Mesenchymal stem cell (in vitro differentiated cells and primary cell): ENCODE measurements at regions not wholly inside any gene's neighbourhood (a gene's known extent, or its start where the extent isn't known, plus 50 kb on each side); places are given as distances from the start of the nearest gene placed in this dataset.

Experiments
- DNase-seq: peaks from one replicate; pipeline ENCODE4 v3.0.0-alpha.2; 2013
- H2AFZ ChIP-seq: one replicate; pipeline ENCODE4 v1.6.1; 2013; ENCODE audit warnings: low read depth, mild to moderate bottlenecking, control low read depth, inconsistent platforms, low read length, moderate library complexity
- H2AK5ac ChIP-seq: 2 replicates; pipeline ENCODE4 v1.6.1; 2013; ENCODE audit warnings: low read length, moderate library complexity, mild to moderate bottlenecking, inconsistent platforms; ENCODE audit not compliant: severe bottlenecking
- H2BK120ac ChIP-seq: one replicate; pipeline ENCODE4 v1.6.1; 2013; ENCODE audit warnings: low read depth, mild to moderate bottlenecking, inconsistent platforms, low read length, moderate library complexity
- H2BK12ac ChIP-seq, 2 experiments: one replicate each; pipeline ENCODE4 v1.6.1; 2013; ENCODE audit warnings: inconsistent platforms in 2 of 2, low read length in 2 of 2, mild to moderate bottlenecking in 2 of 2, moderate library complexity in 2 of 2, control low read depth in 1 of 2
- H2BK15ac ChIP-seq: one replicate; pipeline ENCODE4 v1.6.1; 2013; ENCODE audit warnings: mild to moderate bottlenecking, low read depth, inconsistent platforms; ENCODE audit not compliant: poor library complexity, severe bottlenecking
- H2BK5ac ChIP-seq: 2 replicates; pipeline ENCODE4 v1.6.1; 2013; ENCODE audit warnings: low read depth, mild to moderate bottlenecking, low read length, control low read depth, inconsistent platforms; ENCODE audit not compliant: poor library complexity, severe bottlenecking
- H3K14ac ChIP-seq, 2 experiments: one replicate each; pipeline ENCODE4 v1.6.1; 2013; ENCODE audit warnings: inconsistent platforms in 2 of 2, low read length in 2 of 2, control low read depth in 1 of 2, mild to moderate bottlenecking in 1 of 2, moderate library complexity in 1 of 2
- H3K18ac ChIP-seq, 2 experiments: one replicate each; pipeline ENCODE4 v1.6.1; 2013; ENCODE audit warnings: inconsistent platforms in 2 of 2, low read length in 2 of 2, control low read depth in 1 of 2, low read depth in 1 of 2, mild to moderate bottlenecking in 1 of 2
- H3K23ac ChIP-seq, 2 experiments: one replicate each; pipeline ENCODE4 v1.6.1; 2013; ENCODE audit warnings: inconsistent platforms in 2 of 2, low read length in 2 of 2, mild to moderate bottlenecking in 2 of 2, moderate library complexity in 2 of 2, control low read depth in 1 of 2
- H3K27ac ChIP-seq: 2 replicates; pipeline ENCODE4 v1.5.1; 2013; ENCODE audit warnings: mild to moderate bottlenecking, moderate library complexity, low read length, control low read depth, inconsistent platforms; ENCODE audit not compliant: poor library complexity, severe bottlenecking
- H3K27me3 ChIP-seq, 2 experiments: 2 replicates each; pipeline versions ENCODE4 v1.6.1 to v1.7.0; 2013; ENCODE audit warnings: low read length in 2 of 2, mild to moderate bottlenecking in 2 of 2, moderate library complexity in 2 of 2, control low read depth in 1 of 2, inconsistent platforms in 1 of 2; ENCODE audit not compliant: control insufficient read depth in 1 of 2, insufficient read depth in 1 of 2
- H3K36me3 ChIP-seq, 2 experiments: 2 replicates each; pipeline versions ENCODE4 v1.6.1 to v1.7.0; 2013; ENCODE audit warnings: low read length in 2 of 2, control low read depth in 1 of 2, inconsistent platforms in 1 of 2, low read depth in 1 of 2, mild to moderate bottlenecking in 1 of 2; ENCODE audit not compliant: insufficient read depth in 2 of 2, control insufficient read depth in 1 of 2
- H3K4ac ChIP-seq, 2 experiments: one replicate each; pipeline ENCODE4 v1.6.1; 2013; ENCODE audit warnings: inconsistent platforms in 2 of 2, low read length in 2 of 2, mild to moderate bottlenecking in 2 of 2, moderate library complexity in 2 of 2, control low read depth in 1 of 2, low read depth in 1 of 2
- H3K4me1 ChIP-seq: 2 replicates; pipeline ENCODE4 v1.6.1; 2013; ENCODE audit warnings: low read depth, low read length, control low read depth; ENCODE audit not compliant: control insufficient read depth, insufficient read depth
- H3K4me2 ChIP-seq: 2 replicates; pipeline ENCODE4 v1.6.1; 2013; ENCODE audit warnings: low read length, mild to moderate bottlenecking, inconsistent platforms; ENCODE audit not compliant: poor library complexity, severe bottlenecking
- H3K4me3 ChIP-seq, 2 experiments: 2 replicates each; pipeline versions ENCODE4 v1.5.1 to v1.7.0; 2013; ENCODE audit warnings: low read length in 2 of 2, mild to moderate bottlenecking in 2 of 2, control low read depth in 1 of 2, low read depth in 1 of 2; ENCODE audit not compliant: insufficient read depth in 1 of 2
- H3K79me1 ChIP-seq: replicated peaks from 2 replicates; pipeline ENCODE4 v1.6.1; 2013; ENCODE audit warnings: mild to moderate bottlenecking, control low read depth, low read length, inconsistent platforms; ENCODE audit not compliant: poor library complexity, severe bottlenecking
- H3K9ac ChIP-seq: 2 replicates; pipeline ENCODE4 v1.7.0; 2013; ENCODE audit warnings: mild to moderate bottlenecking, low read length, moderate library complexity
- H3K9me3 ChIP-seq: 2 replicates; pipeline ENCODE4 v1.7.0; 2013; ENCODE audit warnings: mild to moderate bottlenecking, low read length; ENCODE audit not compliant: control insufficient read depth
- H4K8ac ChIP-seq: one replicate; pipeline ENCODE4 v1.6.1; 2013; ENCODE audit warnings: inconsistent platforms, mild to moderate bottlenecking, low read length, moderate library complexity
- H4K91ac ChIP-seq: one replicate; pipeline ENCODE4 v1.6.1; 2013; ENCODE audit warnings: mild to moderate bottlenecking, low read length, inconsistent platforms
- WGBS: methylation state at CpG from one replicate; pipeline ENCODE4 v1.1.7; 2013; ENCODE audit warnings: mixed read lengths; 5-methylcytosine and 5-hydroxymethylcytosine counted together

DNA sequence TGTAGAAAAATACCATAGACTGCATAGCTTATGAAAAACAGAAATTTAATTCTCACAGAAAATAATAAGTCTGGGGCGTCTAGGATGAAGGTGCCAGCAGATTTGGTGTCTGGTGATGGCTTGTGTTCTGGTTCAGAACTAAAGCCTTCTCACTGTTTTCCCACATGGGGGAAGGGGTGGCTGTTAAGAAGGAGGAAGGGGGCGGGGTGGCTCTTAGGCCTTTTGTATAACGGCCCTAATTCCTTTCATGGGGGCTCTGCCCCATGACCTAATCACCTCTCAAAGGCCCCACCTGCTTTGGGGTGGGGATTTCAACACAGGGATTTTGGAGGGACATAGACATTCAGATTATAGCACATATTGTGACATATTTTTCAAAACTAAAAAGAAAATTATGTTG is 173.2 kb upstream of the TECRL start:
- H3K4me3 ChIP-seq, result no peak overlapping the region
- H2AK5ac ChIP-seq, result no peak overlapping the region
- H3K79me1 ChIP-seq, result no peaks in the 10 kb centered on the region
- no peak overlapping the region for H4K91ac ChIP-seq
- no peak overlapping the region for H3K9ac ChIP-seq
- no peak overlapping the region for H2BK15ac ChIP-seq
- H3K18ac ChIP-seq, result no peak overlapping the region
- H4K8ac ChIP-seq, result no peak overlapping the region
- H3K27ac ChIP-seq, result no peak overlapping the region
- no peak overlapping the region for H2BK5ac ChIP-seq
- H3K9me3 ChIP-seq, result no peaks in the 10 kb centered on the region
- no peak overlapping the region for H3K14ac ChIP-seq
- H3K27me3 ChIP-seq, result no peaks in the 10 kb centered on the region
- H3K23ac ChIP-seq, result no peak overlapping the region
- no peaks in the 10 kb centered on the region for H3K4me1 ChIP-seq
- H3K4ac ChIP-seq, result no peak overlapping the region
- H2AFZ ChIP-seq, result no peak overlapping the region
- H3K4me2 ChIP-seq, result no peak overlapping the region
- no peak overlapping the region for H2BK120ac ChIP-seq
- DNase-seq, result no peak
- 60% methylated on average over 1 of the region's 3 CpGs for WGBS
- H3K36me3 ChIP-seq, result no peaks in the 10 kb centered on the region
- no peak overlapping the region for H2BK12ac ChIP-seq

DNA sequence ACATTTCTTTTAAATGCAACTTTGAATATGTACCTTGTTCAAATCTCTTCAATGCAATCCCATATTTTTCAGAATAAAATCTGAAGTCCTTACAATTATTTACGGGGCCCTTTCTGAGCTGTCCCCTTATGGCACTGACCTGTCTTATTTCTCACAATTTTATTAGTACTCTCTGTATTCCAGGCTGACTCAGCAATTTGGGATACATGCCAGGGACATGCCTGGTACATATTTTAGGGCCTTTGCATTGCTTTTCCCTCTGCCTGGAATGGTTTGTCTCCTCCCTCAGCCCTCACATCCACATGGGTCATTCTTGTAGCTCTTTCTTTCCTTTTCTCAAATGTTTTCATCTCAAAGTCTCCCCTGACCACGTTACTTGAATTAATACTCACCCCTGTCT is 172.2 kb upstream of the TECRL start:
- H2BK12ac ChIP-seq, result no peak overlapping the region
- no peaks in the 10 kb centered on the region for H3K36me3 ChIP-seq
- H3K27me3 ChIP-seq, result no peaks in the 10 kb centered on the region
- H3K14ac ChIP-seq, result no peak overlapping the region
- no peak overlapping the region for H2BK15ac ChIP-seq
- no peak overlapping the region for H3K4ac ChIP-seq
- no peak overlapping the region for H3K27ac ChIP-seq
- no peak overlapping the region for H4K91ac ChIP-seq
- H3K23ac ChIP-seq, result no peak overlapping the region
- no peaks in the 10 kb centered on the region for H3K9me3 ChIP-seq
- no peak overlapping the region for H2AFZ ChIP-seq
- no peak overlapping the region for H3K4me3 ChIP-seq
- no peak overlapping the region for H2BK5ac ChIP-seq
- 98% methylated on average over 2 of the region's 2 CpGs for WGBS
- H3K18ac ChIP-seq, result no peak overlapping the region
- H3K4me1 ChIP-seq, result no peaks in the 10 kb centered on the region
- no peak overlapping the region for H2BK120ac ChIP-seq
- no peak overlapping the region for H2AK5ac ChIP-seq
- no peak overlapping the region for H3K9ac ChIP-seq
- no peak overlapping the region for H3K4me2 ChIP-seq
- DNase-seq, result peak; percentile 6
- no peaks in the 10 kb centered on the region for H3K79me1 ChIP-seq
- no peak overlapping the region for H4K8ac ChIP-seq

DNA sequence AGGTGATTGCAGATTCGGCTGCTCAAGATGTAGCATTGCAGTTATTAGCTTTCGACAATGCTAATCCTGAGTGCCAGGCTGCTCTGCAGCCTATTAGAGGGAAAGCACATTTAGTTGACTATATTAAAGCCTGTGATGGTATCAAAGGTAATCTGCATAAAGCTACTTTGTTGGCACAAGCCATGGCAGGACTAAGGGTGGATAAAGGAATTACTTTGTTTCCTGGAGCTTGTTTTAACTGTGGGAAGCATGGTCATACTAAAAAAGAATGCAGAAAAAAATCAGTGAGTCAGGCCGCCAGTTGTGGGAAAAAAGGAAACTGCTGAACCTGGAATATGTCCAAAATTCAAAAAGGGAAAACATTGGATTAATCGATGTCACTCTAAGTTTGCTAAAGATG is 154.9 kb upstream of the TECRL start:
- 81% methylated on average over 4 of the region's 4 CpGs for WGBS
- Histone ChIP-seq H2AFZ (no peak overlapping the region), H3K36me3 (no peaks in the 10 kb centered on the region), H3K14ac (no peak overlapping the region), H3K4ac (no peak overlapping the region), H3K27ac (no peak overlapping the region), H3K4me3 (no peak overlapping the region), H4K91ac (no peak overlapping the region), H2BK5ac (no peak overlapping the region), H2BK15ac (no peak overlapping the region), H3K9me3 (no peaks in the 10 kb centered on the region), H2BK12ac (no peak overlapping the region), H4K8ac (no peak overlapping the region), H3K18ac (no peak overlapping the region), H2AK5ac (no peak overlapping the region), H3K9ac (no peak overlapping the region), H3K79me1 (no peaks in the 10 kb centered on the region), H3K23ac (no peak overlapping the region), H3K4me1 (no peaks in the 10 kb centered on the region), H2BK120ac (no peak overlapping the region), H3K27me3 (no peaks in the 10 kb centered on the region), H3K4me2 (no peak overlapping the region)
- no peak for DNase-seq

DNA sequence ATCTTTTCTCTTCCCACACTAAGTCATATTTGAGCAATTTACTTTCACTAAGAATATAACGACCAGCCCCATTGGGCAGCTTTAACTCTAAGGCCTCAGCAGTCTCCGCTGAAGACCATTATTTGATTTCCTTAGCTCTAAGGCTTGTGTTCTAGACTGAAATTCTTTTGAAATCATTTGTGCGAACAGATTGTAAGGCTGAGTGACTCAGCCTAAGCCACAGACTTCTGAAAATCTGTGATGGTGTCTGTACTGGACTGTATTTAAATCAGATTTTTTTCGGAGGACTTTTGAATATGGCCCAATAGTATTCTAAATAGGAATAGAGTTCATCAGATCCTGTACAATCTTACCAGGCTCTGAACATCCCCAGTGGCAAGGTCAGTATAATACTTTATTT is 150.3 kb upstream of the TECRL start:
- 85% methylated on average over 3 of the region's 4 CpGs for WGBS
- H3K18ac ChIP-seq, result no peak overlapping the region
- no peaks in the 10 kb centered on the region for H3K79me1 ChIP-seq
- H2AK5ac ChIP-seq, result no peak overlapping the region
- no peak overlapping the region for H3K23ac ChIP-seq
- H2BK15ac ChIP-seq, result no peak overlapping the region
- no peak overlapping the region for H3K4me2 ChIP-seq
- H3K4me1 ChIP-seq, result no peaks in the 10 kb centered on the region
- no peak overlapping the region for H2AFZ ChIP-seq
- no peak overlapping the region for H3K4ac ChIP-seq
- H4K91ac ChIP-seq, result no peak overlapping the region
- DNase-seq, result no peak
- no peaks in the 10 kb centered on the region for H3K9me3 ChIP-seq
- H4K8ac ChIP-seq, result no peak overlapping the region
- H2BK5ac ChIP-seq, result no peak overlapping the region
- no peak overlapping the region for H3K4me3 ChIP-seq
- H2BK120ac ChIP-seq, result no peak overlapping the region
- H3K36me3 ChIP-seq, result no peaks in the 10 kb centered on the region
- H3K14ac ChIP-seq, result no peak overlapping the region
- H2BK12ac ChIP-seq, result no peak overlapping the region
- H3K27ac ChIP-seq, result no peak overlapping the region
- no peaks in the 10 kb centered on the region for H3K27me3 ChIP-seq
- no peak overlapping the region for H3K9ac ChIP-seq
